ENCODE measurements at regions not wholly inside any gene's neighbourhood (a gene's known extent, or its start where the extent isn't known, plus 50 kb on each side); places are given as distances from the start of the nearest gene placed in this dataset.
"Not testable (repeated sequence)": the region's sequence is repeated elsewhere in the genome, so short reads cannot be mapped to it uniquely, and the experiment has no call there.

GRCh38 chr13:44147233-44147632, 226.4 kb upstream of the SERP2 start:
- DNase-seq (ENCODE audit: extremely low read depth in 1 of 2, low read depth in 1 of 2), result no peak

- DNase-seq (ENCODE audit: extremely low read depth in 1 of 2, low read depth in 1 of 2), result no peak
Measured at GRCh38 chr13:44147648-44148047, 226.0 kb upstream of the SERP2 start.

DNA sequence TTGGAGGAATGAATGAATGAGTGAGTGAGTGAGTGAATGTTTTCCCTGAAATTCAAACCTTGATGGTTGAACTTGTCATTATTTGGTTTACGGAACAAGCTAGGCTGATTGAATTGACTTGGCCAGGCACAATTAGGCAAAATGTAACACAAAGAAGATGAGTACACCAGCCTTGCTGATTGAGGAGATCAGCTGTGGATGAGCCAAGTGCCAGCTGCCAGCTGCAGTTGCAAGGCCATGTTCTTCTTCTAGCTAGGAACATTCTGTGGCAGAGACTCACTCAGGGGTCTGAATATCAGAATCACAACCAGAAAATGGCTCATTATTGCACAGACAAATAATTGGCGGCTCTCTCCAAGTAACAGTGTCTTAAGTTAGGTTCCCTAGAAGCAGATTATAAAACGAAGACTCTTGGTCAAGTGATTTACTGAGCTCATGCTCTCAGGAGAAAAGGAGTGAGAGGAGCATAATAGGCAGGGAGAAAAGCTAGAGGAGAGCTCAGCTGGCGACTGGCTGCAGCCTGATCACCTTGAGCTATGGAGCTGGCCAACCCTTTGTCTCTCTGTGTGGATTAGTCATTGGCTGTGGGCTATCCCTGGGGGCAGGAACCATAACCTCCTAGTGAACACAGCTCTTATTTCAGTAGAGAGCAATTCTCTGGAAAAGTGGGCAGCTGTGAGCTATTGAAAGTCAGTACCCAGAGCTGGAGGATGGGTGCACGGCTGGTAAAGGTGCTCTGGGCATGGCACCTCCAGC, 225.3 kb upstream of the SERP2 start:
- DNase-seq (ENCODE audit: extremely low read depth in 1 of 2, low read depth in 1 of 2), result no peak

DNA sequence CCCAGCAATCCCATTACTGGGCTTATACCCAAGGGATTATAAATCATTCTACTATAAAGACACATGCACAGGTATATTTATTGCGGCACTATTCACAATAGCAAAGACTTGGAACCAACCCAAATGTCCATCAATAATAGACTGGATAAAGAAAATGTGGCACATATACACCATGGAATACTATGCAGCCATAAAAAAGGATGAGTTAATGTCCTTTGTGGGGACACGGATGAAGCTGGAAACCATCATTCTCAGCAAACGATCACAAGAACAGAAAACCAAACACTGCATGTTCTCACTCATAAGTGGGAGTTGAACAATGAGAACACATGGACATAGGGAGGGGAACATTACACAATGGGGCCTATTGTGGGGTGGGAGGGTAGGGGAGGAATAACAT, 224.4 kb upstream of the SERP2 start:
- DNase-seq (ENCODE audit: extremely low read depth in 1 of 2, low read depth in 1 of 2), result not testable (repeated sequence)

DNA sequence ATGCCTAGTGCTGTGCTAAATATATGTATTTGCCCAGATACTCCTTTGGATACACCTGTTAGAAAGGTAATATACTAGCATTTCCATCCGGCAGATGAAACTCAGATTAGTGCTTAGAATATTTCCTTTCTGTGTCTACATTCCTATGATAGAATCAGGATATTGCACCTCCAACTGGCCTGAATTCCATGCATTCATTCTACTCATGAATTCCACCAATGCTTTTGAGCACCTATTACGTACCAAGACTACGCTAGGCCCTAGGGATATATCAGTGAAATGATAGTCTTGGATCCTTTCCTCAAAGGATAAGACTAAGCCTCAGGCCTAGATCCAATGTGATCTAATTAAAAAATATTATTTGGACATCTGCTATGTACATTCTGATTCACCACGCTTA, 223.8 kb upstream of the SERP2 start:
- no peak for DNase-seq (ENCODE audit: extremely low read depth in 1 of 2, low read depth in 1 of 2)

DNA sequence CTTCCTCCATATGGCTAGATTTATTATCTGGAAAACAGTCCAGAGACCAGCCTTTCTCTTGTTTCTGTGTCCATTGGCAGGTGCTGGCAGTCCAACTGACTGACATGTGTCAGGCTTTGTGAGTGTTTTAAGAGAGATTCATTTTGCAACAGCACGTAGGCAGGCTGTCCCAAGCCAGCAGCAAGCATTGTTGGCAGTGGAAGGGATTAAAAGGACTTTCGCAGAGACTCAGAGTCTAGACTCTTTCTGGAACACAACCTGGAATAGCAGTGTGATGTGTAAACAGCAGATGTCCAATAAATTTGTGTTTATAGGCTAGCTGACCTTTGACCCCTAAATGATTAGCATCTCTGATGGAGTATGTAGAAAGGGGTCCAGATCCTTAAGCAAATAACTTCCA, 222.2 kb upstream of the SERP2 start:
- no peak for DNase-seq (ENCODE audit: extremely low read depth in 1 of 2, low read depth in 1 of 2)

- DNase-seq (ENCODE audit: extremely low read depth in 1 of 2, low read depth in 1 of 2), result no peak
Measured at GRCh38 chr13:44153496-44153895, 220.1 kb upstream of the SERP2 start.

DNA sequence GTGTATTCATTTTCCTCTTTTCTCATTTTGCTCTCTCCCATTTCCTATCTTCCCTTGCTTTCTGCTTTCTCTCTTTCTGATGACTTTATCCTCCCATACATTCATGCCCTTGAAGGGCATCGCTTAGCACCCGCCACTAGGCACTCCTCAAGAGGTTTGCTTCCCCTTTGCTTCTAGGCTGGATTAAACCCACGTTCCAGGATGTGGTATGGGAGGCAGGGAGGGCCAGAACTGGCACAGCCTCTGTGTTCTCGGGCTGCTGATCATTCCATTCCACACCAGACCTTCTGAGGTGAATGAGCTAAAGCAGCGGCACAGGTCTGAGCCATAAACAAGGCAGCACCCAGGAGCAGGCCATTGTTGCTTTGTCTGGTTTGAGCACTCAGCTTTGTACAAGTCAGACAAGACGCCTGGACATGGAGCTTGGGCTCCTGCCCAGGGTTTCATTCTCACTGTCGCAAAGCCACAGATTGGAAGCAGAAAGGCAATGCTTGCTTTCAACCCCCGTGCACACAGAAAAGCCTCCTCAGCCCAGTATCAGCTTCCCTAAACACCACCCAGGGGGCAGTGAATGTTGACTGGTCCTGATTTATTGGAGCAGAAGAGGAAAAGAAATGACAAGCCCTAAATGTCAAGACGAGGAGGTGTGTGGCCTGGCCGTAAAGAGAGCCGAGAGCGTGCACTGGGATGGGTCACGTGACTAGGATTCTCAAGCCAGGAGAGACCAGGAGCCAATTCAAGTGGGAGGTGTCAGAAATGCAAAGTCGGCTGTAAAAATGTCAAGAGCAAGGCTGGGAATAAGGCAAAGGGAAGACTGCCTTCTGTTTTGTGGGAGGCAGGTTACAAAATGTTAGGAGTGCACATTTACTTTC, 218.0 kb upstream of the SERP2 start:
- DNase-seq (ENCODE audit: extremely low read depth in 1 of 2, low read depth in 1 of 2), result no peak

- no peak for DNase-seq (ENCODE audit: extremely low read depth in 1 of 2, low read depth in 1 of 2)
Measured at GRCh38 chr13:44156294-44156658, 217.3 kb upstream of the SERP2 start.

DNA sequence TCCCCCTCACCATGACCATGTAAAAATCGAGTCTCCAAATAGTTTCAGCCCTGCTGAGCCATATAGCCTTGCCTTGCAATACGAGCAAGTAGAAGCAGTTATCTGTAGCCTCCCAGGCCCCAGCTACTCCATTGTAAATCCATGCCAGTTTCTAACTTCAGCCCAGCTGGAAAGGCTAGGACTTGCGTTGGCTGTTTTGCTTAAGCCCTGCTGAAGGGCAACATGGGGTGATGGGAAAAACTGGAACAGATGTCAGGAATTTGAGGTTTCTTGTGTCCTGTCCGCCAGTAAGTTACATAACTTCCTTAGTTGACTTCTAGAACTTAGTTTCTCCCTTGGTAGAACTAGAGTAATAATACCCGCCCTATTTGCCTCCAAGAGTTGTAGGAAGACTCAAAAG, 216.0 kb upstream of the SERP2 start:
- no peak for DNase-seq (ENCODE audit: extremely low read depth in 1 of 2, low read depth in 1 of 2)

DNA sequence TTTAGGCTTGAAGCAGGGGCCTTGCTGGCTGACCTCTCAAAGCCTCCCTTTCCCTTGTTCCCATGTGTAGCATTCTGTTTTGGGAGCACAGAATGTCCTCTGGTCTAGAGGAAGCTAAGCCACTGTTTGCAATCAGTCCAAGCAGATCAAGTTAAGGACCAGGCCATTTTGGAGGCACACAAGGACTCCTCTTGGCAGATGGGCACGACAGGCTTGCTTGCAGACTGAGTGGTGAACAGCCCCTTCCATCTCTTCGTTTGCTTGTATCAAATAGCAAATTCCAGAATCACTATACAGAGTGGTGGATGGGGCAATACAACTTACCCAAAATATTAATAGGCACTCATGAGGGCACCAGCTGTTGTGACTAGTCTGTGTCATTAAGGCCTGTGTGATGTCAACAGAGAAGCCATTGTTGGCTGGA, 215.5 kb upstream of the SERP2 start:
- DNase-seq (ENCODE audit: extremely low read depth in 1 of 2, low read depth in 1 of 2), result no peak

- DNase-seq (ENCODE audit: extremely low read depth in 1 of 2, low read depth in 1 of 2), result no peak
Measured at GRCh38 chr13:44158881-44159632, 214.6 kb upstream of the SERP2 start.

GRCh38 chr13:44159633-44160279, 213.9 kb upstream of the SERP2 start:
- DNase-seq (ENCODE audit: extremely low read depth in 1 of 2, low read depth in 1 of 2), result no peak

DNA sequence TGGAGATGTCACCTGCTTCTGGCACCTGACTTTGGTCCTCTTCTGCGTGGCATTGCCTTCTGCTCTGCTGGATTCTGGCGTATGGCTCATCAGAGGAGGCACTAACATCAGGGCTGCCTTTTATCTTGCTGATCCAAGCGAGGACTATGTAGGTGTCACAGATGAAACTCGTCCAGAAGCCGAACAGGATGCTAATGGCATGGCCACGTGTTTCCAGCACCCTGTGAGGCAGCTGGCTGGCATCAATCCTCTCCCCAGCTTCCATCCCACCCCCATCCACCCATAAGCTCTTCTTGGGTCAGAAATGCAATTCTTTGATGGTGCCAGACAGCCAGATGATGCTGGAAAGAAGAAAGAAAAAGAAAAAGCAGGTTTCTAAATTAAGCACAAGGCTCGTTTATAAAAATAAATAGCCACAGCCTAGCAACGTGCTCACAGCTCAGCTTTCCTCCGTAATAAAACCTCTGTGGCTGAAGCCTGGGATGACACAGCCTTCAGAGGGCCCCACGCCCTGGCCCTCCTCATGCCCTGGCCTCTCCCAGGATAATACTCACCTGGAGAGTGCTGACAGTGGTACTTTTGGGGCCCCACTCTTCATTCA, 212.9 kb upstream of the SERP2 start:
- no peak for DNase-seq (ENCODE audit: extremely low read depth in 1 of 2, low read depth in 1 of 2)

DNA sequence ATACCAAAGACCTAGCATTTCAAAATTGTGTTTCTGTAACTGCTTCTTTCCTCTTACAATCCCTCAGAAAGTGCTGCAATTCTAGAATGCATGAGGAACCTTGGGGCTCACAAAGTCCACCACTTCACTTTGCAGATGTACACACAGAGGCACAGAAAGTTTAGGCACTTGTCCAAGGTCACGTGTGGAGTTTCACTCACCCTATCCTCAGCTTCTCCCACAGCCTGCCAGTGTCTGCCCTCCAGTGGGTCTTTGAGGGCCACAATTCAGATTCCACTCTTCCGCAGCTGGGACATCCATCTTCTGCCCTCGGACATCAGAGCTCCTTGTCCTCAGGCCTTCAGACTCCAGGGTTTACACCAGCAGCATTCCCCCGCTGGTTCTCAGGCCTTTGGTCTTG, 210.5 kb upstream of the SERP2 start:
- DNase-seq (ENCODE audit: extremely low read depth in 1 of 2, low read depth in 1 of 2), result no peak

- no peak for DNase-seq (ENCODE audit: extremely low read depth in 1 of 2, low read depth in 1 of 2)
Measured at GRCh38 chr13:44165221-44165888, 208.3 kb upstream of the SERP2 start.

- DNase-seq (ENCODE audit: extremely low read depth in 1 of 2, low read depth in 1 of 2), result no peak
Measured at GRCh38 chr13:44165889-44166496, 207.6 kb upstream of the SERP2 start.

GRCh38 chr13:44169018-44169911, 204.4 kb upstream of the SERP2 start:
- no peak for DNase-seq (ENCODE audit: extremely low read depth in 1 of 2, low read depth in 1 of 2)

DNA sequence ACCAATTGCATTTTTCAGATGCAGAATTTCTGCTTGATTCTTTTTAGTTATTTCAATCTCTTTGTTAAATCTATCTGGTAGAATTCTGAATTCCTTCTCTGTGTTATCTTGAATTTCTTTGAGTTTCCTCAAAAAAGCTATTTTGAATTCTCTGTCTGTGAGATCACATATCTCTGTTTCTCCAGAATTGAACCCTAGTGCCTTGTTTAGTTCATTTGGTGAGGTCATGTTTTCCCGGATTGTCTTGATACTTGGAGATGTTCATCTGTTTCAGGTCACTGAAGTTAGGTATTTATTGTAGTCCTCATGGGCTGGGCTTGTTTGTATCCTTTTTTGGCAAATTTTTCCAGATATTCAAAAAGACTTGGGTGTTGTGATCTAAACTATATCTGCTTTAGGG, 202.9 kb upstream of the SERP2 start:
- no peak for DNase-seq (ENCODE audit: extremely low read depth in 1 of 2, low read depth in 1 of 2)
